NCI-H1694 (cell line): ENCODE measurements at regions not wholly inside any gene's neighbourhood (a gene's known extent, or its start where the extent isn't known, plus 50 kb on each side); places are given as distances from the start of the nearest gene placed in this dataset.

ENCODE experiments used
- DNase-seq: peaks from one replicate; lab custom pipeline; 2025; lab: John Stamatoyannopoulos, UW

DNA sequence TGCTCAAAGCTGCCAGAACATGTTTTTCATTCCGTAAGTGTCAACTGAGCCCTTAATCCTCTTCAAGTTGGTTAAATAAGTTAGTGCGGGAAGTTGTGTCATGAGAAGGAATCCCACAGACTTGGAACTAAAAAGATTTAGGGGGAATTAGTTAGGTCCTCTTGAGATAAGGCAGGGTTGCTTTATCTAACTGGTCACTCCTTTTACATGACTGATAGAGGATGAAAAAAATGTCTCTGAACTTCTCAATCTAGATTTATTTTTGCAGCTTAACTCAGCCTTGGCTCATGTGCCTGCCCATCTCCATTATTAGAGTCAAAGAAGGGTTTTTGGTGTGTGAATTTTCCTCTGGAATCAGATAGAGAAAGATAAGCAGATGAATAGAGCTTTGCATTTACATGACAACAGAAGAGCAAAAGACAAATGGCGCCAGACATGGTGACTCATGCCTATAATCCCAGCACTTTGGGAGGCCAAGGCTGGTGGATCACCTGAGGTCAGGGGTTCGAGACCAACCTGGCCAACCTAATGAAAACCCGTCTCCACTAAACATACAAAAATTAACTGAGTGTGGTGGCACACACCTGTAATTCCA is 882.9 kb downstream of the RPA4 start:
- DNase-seq, result no peak

DNA sequence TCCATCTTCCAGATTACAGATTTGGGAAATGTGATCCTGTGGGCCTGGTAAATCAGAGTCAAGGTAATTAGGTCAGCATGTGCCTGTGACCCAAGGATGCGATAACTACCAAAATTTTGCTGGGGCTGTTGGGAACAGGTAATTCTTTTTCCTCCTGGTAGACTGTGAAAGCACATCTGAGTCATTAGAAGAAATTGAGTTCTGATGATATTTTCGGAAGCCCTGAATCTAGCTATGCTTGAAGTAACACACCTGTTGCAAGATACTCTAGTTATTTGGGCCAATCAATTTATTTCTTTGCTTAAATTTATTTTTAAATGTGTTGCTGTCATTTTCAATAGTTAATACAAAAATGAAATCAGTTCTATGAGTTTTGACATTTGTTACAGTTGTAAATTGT is 903.6 kb downstream of the RPA4 start:
- DNase-seq, result no peak

DNA sequence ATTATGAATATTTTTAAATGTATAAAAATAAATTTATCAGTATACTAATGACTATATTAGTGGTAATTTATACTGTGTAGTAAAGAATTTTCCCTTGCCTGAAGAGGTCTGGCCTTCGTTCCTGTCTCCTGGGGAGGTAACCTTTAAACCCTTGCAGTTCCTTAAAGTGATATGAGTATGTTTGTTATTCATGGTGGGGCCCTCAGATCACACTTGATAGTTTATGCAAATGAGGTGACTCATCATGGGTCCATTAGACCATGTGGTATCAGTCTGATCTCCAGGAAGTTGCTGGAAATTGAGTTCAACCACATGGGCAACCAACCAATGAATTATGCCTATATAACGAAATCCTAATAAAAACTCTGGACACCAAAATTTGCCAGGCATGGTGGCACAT is 904.1 kb downstream of the RPA4 start:
- no peak for DNase-seq

DNA sequence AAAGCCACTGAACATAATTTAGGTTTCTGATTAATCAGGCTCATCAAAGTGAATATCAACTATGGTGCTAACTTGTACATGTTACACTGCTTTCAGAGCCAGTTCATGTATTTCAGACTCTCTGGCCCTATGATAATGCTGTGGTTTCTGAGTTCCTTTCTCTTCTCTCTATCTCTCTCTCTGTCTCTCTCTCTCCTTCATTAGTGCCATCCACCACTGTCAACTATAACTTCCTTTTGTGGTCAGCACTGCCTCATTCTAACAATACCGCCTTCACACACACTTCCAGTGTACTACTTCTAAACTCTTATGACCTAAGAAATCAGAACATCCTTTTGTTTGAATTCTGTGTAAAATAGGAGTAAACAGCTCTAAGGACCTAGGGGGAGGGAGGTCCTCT is 907.1 kb downstream of the RPA4 start:
- DNase-seq, result no peak

DNA sequence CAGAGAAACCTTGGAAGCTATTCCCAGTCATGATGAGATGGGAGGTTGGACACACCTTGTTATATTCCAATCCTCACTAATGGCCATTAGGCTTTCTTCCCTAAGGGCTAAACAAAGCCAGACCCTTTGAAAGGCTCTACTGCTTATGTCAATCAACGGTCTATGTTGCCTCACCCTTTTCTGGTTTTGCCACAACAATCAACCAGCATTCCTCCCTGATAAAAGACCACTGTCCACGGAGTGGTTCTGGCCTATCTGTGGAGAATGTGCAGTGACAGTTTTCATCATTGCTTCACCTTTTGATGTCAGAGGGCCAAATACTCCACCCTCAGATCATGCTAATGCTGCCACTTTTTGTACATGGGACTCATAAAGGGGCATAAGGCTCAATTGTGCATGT is 913.4 kb downstream of the RPA4 start:
- DNase-seq, result no peak

DNA sequence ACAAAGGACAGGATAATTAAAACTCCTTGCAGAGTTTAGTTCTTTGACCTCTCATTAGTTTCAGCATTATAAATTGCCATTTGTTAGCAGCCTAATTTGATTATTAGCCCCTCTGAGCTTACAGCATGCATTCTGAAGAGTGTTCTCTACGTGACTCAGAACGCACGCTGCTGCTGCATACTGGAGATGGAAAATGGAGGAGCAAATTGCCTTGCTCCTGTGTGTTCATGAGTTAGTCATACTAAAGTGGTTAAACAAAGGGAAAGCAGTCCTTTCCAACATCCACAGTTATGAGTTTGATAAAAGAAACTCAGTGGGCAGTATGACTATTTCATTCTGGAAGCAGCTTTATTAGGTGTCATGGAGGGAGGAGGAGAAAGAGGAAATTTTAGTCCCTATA is 922.5 kb downstream of the RPA4 start:
- no peak for DNase-seq

DNA sequence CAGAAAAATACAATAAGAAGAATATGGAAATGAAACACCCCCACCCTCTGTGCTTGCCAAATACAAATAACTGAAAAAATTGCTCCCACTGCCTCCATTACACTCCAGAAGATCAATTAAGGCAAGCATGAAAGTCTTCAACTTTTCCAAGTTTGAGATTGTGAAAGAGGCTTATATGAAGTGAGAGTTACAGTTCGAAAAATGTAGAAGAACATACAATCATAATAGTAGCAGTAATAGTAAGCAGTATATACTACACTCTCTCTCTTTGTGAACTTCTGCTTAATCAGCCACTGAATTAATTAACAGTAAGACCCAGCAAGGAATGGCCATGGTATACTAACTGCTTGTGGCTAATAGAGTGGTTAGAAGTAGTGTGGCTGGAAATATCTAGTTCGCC is 923.2 kb downstream of the RPA4 start:
- DNase-seq, result no peak

DNA sequence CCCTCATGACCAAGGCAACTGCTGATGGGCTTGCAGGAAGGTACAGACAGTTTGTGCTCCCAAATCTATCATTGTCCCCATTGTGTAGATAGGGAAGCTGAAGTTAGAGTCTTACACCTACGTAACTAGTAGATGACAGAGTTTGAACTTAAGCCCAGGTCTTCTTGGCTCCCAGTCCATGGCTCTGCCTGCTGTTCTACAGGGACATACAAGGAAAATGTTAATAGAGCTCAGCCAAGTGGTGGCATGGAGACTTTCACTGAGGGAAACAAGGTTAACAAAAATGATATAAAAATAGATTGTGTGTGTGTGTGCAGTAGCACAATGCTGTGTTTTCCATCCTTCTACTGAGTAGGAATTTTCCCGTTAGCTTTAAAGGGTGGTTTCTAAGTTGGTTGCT is 936.5 kb downstream of the RPA4 start:
- DNase-seq, result no peak

DNA sequence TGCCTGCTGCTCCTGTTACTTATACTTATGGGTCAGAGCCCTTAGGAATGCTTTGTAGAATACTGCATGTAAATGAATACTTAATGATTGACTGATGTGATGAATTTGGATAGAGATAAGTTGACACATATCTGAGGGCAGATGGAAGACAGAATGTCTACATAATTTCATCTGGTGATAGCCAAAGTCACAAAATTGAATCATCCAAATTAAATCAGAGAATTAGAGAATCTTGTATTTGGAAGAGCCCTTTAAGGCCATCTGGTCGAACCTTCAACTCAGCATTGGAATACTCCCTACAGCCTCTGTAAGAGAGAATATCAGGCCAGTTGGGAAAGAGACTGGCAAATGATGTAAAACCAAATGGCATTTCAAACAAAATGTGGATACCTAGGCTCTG is 944.8 kb downstream of the RPA4 start:
- DNase-seq, result no peak

DNA sequence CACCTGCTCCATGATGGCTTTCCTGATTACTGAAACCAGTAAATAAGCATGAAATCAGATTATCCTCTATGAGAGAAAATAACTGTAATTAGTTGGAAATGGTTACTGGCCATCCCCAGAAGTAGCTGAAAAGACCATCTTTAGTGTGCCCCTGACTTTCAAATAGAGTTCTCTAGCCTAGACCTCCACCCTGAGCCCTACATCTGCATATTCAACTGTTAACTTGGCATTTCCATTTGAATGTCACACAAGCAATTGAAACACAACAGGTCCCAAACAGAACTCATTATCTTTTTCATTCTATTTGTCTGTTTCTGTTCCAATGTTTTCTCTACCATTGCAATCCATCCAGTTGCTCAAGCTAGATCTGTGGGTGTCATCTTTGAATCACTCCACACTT is 952.3 kb downstream of the RPA4 start:
- DNase-seq, result no peak

DNA sequence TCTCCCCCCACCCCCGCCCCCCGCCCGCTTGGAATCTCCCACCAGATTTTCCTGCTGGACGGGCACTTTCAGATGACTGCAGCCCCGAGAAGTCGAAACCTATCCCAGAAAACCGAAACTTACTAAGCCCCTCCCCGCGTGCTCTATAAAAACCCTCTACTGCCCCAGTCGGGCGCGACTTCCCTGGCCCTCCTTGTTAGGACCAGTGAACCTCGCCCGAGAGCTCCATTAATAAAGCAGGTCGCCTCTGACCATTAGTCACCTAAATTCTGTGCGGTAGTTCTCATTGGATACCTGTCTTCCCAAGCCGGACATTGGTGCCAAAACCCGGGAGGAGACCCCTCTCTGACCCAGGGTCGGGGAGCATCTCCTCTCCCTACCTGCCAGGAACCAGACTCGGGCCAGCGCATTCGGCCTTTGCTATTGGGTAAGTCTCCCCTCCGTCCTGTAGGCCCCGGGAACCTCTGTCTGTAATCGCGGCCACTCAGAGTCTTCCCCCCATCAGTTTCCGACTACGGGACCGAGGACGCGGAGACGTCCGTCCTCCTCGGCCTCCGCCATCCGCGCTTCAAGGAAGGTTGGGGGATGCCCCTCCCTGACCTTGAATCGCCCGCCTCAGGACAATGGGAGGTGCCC is 958.0 kb downstream of the RPA4 start:
- DNase-seq, result no peak

DNA sequence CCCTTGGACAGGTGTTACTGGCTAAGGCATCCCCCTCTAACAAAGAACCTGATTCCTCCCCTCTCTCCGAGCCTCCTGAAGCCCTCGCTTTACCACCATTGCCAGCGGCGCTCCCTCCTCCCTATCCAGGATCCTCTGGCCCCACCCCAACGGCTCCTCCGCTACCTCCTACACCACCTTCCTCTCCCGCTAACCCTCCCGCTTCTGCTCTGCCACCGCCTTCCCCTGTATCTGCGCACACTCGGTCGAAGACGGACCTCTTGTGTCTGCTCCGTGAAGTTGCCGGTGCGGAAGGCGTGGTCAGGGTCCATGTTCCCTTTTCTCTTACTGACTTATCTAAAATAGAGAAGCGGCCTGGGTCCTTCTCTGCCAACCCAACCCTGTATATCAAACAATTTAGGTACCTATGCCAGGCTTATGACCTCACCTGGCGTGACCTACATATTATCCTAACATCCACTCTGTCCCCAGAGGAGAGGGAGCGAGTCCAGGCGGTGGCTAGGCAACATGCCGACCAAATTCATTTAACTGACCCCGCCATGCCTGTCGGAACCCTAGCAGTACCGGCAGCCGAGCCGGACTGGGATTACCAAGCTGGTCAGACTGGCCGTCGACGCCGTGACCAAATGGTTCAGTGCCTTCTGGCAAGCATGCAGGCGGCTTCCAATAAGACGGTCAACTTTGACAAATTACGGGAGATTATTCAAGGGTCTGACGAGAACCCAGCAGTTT is 958.9 kb downstream of the RPA4 start:
- no peak for DNase-seq

DNA sequence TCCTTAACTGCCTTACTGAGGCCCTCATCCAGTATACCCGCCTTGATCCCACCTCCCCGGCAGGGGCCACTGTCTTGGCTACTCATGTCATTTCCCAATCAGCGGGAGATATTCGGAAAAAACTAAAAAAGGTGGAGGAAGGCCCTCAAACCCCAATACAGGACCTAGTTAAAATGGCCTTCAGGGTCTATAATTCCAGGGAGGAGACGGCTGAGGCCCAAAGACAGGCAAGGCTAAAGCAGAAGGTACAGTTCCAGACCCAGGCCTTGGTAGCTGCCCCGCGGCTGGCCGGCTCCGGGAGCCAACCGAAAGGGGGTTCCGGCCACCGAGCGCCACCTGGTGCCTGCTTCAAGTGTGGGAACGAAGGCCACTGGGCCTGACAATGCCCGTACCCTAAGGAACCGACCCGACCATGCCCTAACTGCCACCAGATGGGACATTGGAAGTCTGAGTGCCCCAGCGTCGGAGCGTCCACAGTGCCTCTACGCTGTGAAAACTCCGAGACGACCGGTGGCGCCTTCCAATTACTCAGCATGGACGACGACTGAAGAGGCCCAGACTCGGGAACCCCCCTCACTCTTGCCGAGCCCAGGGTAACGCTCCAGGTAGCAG is 959.6 kb downstream of the RPA4 start:
- no peak for DNase-seq

DNA sequence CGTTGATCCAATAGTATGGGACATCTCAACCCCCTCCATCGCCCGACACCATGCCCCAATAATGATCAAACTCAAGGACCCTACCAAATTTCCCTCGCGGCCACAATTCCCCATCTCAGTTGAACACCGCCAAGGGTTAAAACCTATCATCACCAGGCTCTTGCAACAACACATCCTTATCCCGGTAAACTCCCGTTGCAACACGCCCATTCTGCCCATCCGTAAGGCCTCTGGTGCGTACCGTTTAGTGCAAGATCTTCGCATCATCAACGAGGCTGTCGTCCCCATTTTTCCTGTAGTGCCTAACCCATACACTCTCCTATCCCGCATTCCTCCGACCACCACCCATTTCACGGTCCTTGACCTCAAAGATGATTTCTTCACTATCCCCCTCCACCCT is 960.5 kb downstream of the RPA4 start:
- no peak for DNase-seq

DNA sequence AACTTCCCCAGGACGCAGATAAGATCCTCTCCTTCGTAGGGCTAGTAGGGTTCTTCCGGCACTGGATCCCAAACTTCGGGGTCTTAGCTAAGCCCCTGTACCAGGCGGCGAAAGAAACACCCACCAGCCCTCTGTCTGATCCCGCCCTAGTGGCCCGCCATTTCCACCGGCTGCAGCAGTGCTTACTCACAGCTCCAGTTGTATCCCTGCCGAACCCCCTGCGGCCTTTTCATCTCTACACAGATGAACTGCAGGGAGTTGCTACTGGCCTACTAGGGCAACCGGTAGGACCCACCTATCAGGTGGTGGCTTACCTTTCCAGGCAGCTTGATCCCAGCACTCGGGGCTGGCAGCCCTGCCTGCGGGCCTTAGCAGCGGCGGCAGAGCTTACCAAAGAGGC is 961.2 kb downstream of the RPA4 start:
- DNase-seq, result no peak

DNA sequence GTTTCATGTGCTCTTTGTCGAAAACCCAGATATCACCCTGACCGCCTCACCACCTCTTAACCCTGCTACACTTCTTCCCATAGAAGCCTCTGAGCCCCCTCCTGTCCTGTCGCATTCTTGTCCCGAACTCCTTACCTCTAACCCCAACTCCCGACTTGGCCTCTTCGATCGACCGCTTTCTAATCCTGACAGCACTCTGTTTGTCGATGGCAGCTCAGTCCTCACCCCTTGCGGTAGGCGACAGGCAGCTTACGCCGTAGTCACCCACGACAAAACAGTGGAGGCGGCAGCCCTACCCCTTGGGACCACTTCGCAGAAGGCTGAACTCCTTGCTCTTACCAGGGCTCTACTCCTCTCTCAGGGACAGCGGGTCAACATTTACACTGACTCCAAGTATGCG is 961.7 kb downstream of the RPA4 start:
- no peak for DNase-seq

DNA sequence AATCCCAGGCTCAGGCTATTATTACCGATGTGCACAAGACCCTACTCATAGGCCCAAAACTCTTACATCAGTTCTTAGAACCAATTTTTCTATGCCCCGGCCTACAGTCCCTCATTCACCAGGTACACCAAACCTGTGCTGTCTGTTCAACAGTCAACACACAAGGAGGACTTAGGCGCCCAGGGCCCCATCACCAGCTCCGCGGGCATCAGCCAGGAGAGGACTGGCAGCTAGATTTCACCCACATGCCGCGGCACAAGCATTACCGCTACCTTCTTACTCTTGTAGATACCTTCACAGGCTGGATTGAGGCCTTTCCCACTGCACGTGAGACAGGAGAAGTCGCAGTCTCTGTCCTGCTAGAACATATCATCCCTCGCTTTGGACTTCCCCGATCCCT is 962.5 kb downstream of the RPA4 start:
- no peak for DNase-seq

DNA sequence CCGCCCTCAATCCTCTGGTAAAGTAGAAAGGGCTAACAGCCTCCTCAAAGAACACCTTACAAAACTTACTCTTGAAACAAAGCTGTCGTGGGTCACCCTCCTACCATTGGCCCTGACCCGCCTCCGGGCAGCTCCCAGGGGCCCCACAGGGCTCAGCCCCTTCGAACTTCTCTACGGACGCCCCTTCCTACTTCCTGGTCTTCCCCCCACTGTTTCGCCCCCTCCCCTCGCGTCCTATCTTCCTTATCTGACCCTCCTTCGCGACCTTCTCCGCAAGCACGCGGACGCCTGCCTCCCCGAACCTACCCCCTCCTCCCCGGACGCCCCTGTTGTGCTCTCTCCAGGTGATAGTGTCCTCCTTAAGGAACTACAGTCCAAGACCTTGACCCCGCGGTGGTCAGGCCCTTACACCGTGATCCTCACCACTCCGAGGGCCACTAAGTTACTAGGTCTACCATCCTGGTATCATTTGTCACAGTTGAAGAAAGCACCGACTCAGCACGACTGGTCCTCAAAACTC is 963.1 kb downstream of the RPA4 start:
- no peak for DNase-seq

DNA sequence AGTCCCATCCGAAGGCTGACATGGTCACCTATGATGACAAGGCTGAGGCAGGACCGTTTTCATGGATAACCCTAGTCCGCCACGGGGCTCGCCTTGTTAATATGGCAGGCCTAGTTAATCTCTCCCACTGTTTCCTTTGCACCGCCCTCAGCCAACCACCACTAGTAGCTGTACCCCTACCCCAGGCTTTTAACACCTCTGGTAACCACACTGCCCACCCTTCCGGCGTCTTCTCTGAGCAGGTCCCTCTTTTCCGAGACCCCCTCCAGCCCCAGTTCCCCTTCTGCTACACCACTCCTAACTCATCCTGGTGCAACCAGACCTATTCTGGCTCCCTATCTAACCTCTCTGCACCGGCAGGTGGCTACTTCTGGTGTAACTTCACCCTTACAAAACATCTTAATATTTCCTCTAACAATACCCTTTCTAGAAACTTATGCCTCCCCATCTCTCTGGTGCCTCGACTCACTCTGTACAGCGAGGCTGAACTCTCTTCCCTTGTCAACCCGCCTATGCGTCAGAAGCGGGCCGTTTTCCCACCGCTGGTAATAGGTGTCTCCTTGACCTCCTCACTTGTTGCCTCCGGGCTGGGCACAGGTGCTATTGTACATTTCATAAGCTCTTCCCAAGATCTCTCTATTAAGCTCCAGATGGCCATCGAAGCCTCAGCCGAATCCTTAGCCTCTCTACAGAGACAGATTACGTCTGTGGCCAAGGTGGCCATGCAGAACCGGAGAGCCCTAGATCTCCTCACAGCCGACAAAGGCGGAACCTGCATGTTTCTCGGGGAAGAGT is 964.4 kb downstream of the RPA4 start:
- DNase-seq, result no peak

DNA sequence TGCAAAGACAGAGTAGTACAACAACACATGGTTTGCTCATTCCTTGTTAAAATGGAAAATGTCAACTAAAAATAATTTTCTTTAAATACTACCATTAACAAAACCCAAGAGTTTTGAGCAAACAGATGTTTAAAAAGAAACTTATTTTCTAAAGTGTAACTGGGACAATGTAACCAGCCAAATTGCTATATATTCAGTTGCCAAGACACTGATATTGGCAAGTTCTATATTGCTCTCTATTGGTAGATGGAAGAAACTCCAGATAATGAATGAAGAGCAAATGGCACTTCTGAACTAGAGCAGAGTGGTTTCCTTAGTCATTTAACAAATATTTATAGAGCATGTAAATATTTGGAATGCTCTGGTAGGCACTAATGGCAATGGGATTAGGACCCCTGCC is 966.2 kb downstream of the RPA4 start:
- DNase-seq, result no peak

DNA sequence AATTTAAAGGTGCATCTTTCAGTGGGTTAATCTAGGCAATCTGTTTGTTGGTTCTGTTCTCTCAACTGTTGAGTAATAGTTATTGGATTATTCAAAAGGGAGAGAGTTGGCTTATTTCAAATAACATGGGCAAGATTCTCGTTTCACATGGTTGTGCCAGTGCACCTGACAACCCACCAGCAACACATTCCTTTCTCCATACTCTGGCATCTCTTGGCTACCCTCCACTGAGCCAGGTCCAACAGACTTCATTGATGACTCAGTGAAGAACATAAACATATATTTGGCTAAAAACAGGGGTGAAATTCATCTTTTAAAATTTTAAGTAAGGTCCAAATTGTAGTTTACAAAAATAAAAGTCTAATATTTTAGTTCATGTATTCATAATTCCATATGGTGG is 967.2 kb downstream of the RPA4 start:
- no peak for DNase-seq

DNA sequence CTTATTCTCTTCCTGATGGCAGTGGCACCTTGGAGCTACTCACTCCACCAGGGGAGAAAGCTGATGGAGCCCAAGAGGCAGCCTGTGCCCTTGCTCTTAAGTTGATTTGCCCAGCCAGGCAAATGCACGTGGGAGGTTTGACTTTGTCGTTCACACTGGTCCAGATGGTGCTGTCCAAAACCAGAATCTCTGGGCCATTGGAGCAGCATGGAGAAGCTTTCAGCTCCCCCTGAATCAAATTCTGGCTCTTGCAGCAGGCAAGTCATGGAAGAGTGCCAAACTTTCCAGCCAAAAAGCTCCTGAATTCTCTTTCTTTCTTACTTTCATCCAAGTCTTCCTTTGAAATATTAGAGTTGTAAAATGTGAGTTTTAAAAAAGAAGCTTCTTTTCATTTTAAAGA is 970.4 kb downstream of the RPA4 start:
- no peak for DNase-seq
